WTC11 (cell line): ENCODE measurements at regions not wholly inside any gene's neighbourhood (a gene's known extent, or its start where the extent isn't known, plus 50 kb on each side); places are given as distances from the start of the nearest gene placed in this dataset.

ENCODE experiments used
- ATAC-seq: fragments of 200-7000 bp; cut with Tn5 transposase; 2 replicates; pipeline ENCODE4 v1.10.0; 2021; ENCODE audit warnings: mild to moderate bottlenecking, moderate library complexity
- CTCF ChIA-PET: fragments of 300-600 bp; sonication (Branson Sonifier 250); formaldehyde crosslinking; loops from one replicate; lab custom pipeline; 2021; ENCODE audit warnings: antibody characterized with exemption; lab: Charles Lee
- POLR2A ChIA-PET: fragments of 350-600 bp; sonication (Branson Sonifier 250); formaldehyde crosslinking; loops from one replicate; lab custom pipeline; 2021; ENCODE audit warnings: antibody characterized with exemption; lab: Charles Lee
- DNase-seq: peaks from one replicate; pipeline ENCODE4 v3.0.0; 2021; ENCODE audit warnings: low spot score
- H3K27ac Mint-ChIP-seq: 2 replicates; pipeline ENCODE4 v1.8.0; 2021; ENCODE audit warnings: mixed read lengths
- H3K27me3 Mint-ChIP-seq: 2 replicates; pipeline ENCODE4 v1.8.0; 2021; ENCODE audit warnings: low read depth, mild to moderate bottlenecking, moderate library complexity, mixed read lengths
- H3K36me3 Mint-ChIP-seq: 2 replicates; pipeline ENCODE4 v1.8.0; 2021; ENCODE audit warnings: mixed read lengths
- H3K4me1 Mint-ChIP-seq: 2 replicates; pipeline ENCODE4 v1.8.0; 2022; ENCODE audit warnings: mixed read lengths
- H3K4me3 Mint-ChIP-seq: 2 replicates; pipeline ENCODE4 v1.8.0; 2021; ENCODE audit warnings: mild to moderate bottlenecking, moderate library complexity, mixed read lengths
- H3K9me3 Mint-ChIP-seq: 2 replicates; pipeline ENCODE4 v1.8.0; 2021; ENCODE audit warnings: mixed read lengths
- AR ChIP-seq: fragments of 250-450 bp; sonication (Bioruptor Pico); IDR thresholded peaks from 2 replicates; pipeline ENCODE4 v1.9.0; 2021; ENCODE audit warnings: mild to moderate bottlenecking
- EMX1 ChIP-seq: fragments of 250-450 bp; sonication (Bioruptor Pico); IDR thresholded peaks from 2 replicates; pipeline ENCODE4 v1.8.0; 2021; ENCODE audit warnings: mild to moderate bottlenecking
- FOXP1 ChIP-seq: sonication (generic); formaldehyde crosslinking; IDR thresholded peaks from 2 replicates; pipeline ENCODE4 v1.8.0; 2022; ENCODE audit warnings: missing genetic modification reagents, mild to moderate bottlenecking, moderate library complexity, borderline replicate concordance
- NFYB ChIP-seq: sonication (generic); formaldehyde crosslinking; conservative IDR thresholded peaks from 2 replicates; pipeline ENCODE4 v1.8.0; 2022; ENCODE audit warnings: low read depth, missing genetic modification reagents
- SMAD3 ChIP-seq: sonication (generic); formaldehyde crosslinking; IDR thresholded peaks from 2 replicates; pipeline ENCODE4 v1.8.0; 2022; ENCODE audit warnings: missing genetic modification reagents, mild to moderate bottlenecking, borderline replicate concordance
- SMAD4 ChIP-seq: sonication (generic); formaldehyde crosslinking; IDR thresholded peaks from 2 replicates; pipeline ENCODE4 v1.8.0; 2022; ENCODE audit warnings: mild to moderate bottlenecking, missing genetic modification reagents
- TEAD4 ChIP-seq: sonication (generic); formaldehyde crosslinking; IDR thresholded peaks from 2 replicates; pipeline ENCODE4 v1.8.0; 2022; ENCODE audit warnings: mild to moderate bottlenecking, missing genetic modification reagents
- ZNF219 ChIP-seq: sonication (generic); formaldehyde crosslinking; IDR thresholded peaks from 2 replicates; pipeline ENCODE4 v1.8.0; 2023; ENCODE audit warnings: missing genetic modification reagents, mild to moderate bottlenecking, borderline replicate concordance
- ZNF317 ChIP-seq: sonication (generic); formaldehyde crosslinking; IDR thresholded peaks from 2 replicates; pipeline ENCODE4 v1.8.1; 2023; ENCODE audit warnings: low read depth, mild to moderate bottlenecking, moderate library complexity, missing genetic modification reagents, borderline replicate concordance
- ZNF423 ChIP-seq: fragments of 250-450 bp; sonication (Bioruptor Pico); IDR thresholded peaks from 2 replicates; pipeline ENCODE4 v2.1.2; 2022; ENCODE audit warnings: mild to moderate bottlenecking, moderate library complexity
- ZNF425 ChIP-seq: fragments of 250-450 bp; sonication (Bioruptor Pico); conservative IDR thresholded peaks from 2 replicates; pipeline ENCODE4 v1.9.0; 2021; ENCODE audit warnings: mild to moderate bottlenecking
- ZNF532 ChIP-seq: fragments of 250-450 bp; sonication (Bioruptor Pico); IDR thresholded peaks from 2 replicates; pipeline ENCODE4 v1.9.0; 2021; ENCODE audit warnings: mild to moderate bottlenecking, borderline replicate concordance

DNA sequence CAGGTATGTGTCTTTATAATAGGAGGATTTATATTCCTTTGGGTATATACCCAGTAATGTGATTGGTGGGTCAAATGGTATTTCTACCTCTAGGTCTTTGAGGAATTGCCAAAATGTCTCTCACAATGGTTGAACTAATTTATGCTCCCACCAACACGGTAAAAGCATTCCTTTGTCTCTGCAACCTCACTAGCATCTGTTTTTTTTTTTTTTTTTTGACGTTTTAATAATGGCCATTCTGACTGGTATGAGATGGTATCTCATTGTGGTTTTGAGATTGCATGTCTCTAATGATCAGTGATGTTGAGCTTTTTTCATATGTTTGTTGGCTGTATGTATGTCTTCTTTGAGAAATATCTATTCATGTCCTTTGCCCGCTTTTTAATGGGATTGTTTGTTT, 144.9 kb upstream of the RGS17 start:
- Mint-ChIP-seq H3K27ac (no peak overlapping the region), H3K27me3 (no peaks in the 10 kb centered on the region), H3K4me1 (0 out of 2 replicates have a peak, but pooled peaks cover 3% of the 10 kb centered on the region)

GRCh38 chr6:153272201-153272980, 141.3 kb upstream of the RGS17 start:
- Mint-ChIP-seq H3K4me1 (0 out of 2 replicates have a peak, but pooled peaks cover 3% of the 10 kb centered on the region), H3K27ac (no peak overlapping the region), H3K36me3 (no peaks in the 10 kb centered on the region)
- ChIA-PET POLR2A (no interaction called here), CTCF (no interaction called here)
- TF ChIP-seq FOXP1 (CRISPR knock-in tag) = no peak
- TF ChIP-seq, all 79 proteins: peak for 0
- H3K9me3 Mint-ChIP-seq = peaks cover 5% of the 10 kb centered on the region
- ATAC-seq (no peak), DNase-seq (no peak)
- H3K27me3 Mint-ChIP-seq = no peaks in the 10 kb centered on the region
- no peak overlapping the region for H3K4me3 Mint-ChIP-seq

More for the DNA sequence above, 144.9 kb upstream of the RGS17 start:
- CTCF ChIA-PET = no interaction called here
- DNase-seq = no peak
- TF ChIP-seq ZNF317 (CRISPR knock-in tag) (no peak), TEAD4 (CRISPR knock-in tag) (no peak), ZNF219 (CRISPR knock-in tag) (no peak), NFYB (no peak), SMAD4 (CRISPR knock-in tag) (no peak), ZNF532 (CRISPR knock-in tag) (no peak)
- TF ChIP-seq, all 79 proteins: peak for 0
- Mint-ChIP-seq H3K36me3 (no peaks in the 10 kb centered on the region), H3K4me3 (no peak overlapping the region), H3K9me3 (peaks cover 5% of the 10 kb centered on the region)
- no peak for ATAC-seq
- POLR2A ChIA-PET = no interaction called here

- Mint-ChIP-seq H3K36me3 (no peaks in the 10 kb centered on the region), H3K27ac (no peak overlapping the region), H3K4me1 (no peaks in the 10 kb centered on the region), H3K9me3 (no peaks in the 10 kb centered on the region), H3K4me3 (no peak overlapping the region), H3K27me3 (no peaks in the 10 kb centered on the region)
- ATAC-seq (no peak; the same call in 1 of the 2 replicates), DNase-seq (no peak)
- TF ChIP-seq AR (CRISPR knock-in tag) = no peak
- TF ChIP-seq SMAD3 (CRISPR knock-in tag) = no peak
- TF ChIP-seq EMX1 (CRISPR knock-in tag) = no peak
- TF ChIP-seq ZNF423 = no peak
- TF ChIP-seq ZNF425 (CRISPR knock-in tag) = no peak
- POLR2A ChIA-PET = no interaction called here
- CTCF ChIA-PET = interaction anchor here (0.7 kb wide), 1 partner anchor 32 kb away, joined by 3 read pairs; no protein-coding TSS in a partner anchor
Measured at GRCh38 chr6:153263489-153263888, 132.4 kb upstream of the RGS17 start.
